Peyer's patch (tissue), 4 donors: ENCODE measurements at regions not wholly inside any gene's neighbourhood (a gene's known extent, or its start where the extent isn't known, plus 50 kb on each side); places are given as distances from the start of the nearest gene placed in this dataset.
"Not testable (repeated sequence)": the region's sequence is repeated elsewhere in the genome, so short reads cannot be mapped to it uniquely, and the experiment has no call there.

ENCODE experiments used
- DNase-seq, 3 donors: peaks; one replicate each; pipeline ENCODE4 v3.0.0-alpha.2; 2017 to 2019
- H3K27ac ChIP-seq, 4 donors: fragments of 200-600 bp; sonication (generic); one replicate each; pipeline ENCODE4 v1.5.1; 2016 to 2019
- H3K27me3 ChIP-seq, 2 donors: fragments of 200-600 bp; sonication (generic); one replicate each; pipeline ENCODE4 v1.5.1; 2019
- H3K36me3 ChIP-seq, 3 donors: fragments of 200-600 bp; sonication (generic); one replicate each; pipeline ENCODE4 v1.5.1; 2016 to 2019
- H3K4me1 ChIP-seq, 4 donors: fragments of 200-600 bp; sonication (generic); one replicate each; pipeline ENCODE4 v1.5.1; 2016 to 2019
- H3K4me3 ChIP-seq, 4 donors: fragments of 200-600 bp; sonication (generic); 1 replicate in 3 of 4; 2 replicates in 1 of 4; pipeline ENCODE4 v1.5.1; 2016 to 2019; ENCODE audit warnings: mild to moderate bottlenecking in 1 of 4
- H3K9me3 ChIP-seq, 4 donors: fragments of 200-600 bp; sonication (generic); one replicate each; pipeline ENCODE4 v1.5.1; 2016 to 2019; ENCODE audit warnings: mild to moderate bottlenecking in 1 of 4
- CTCF ChIP-seq, 6 experiments: fragments of 450-650 bp in 4 of 6; fragments of 200-600 bp in 2 of 6; sonication (generic) in 1 of 6; IDR thresholded peaks; one replicate each; pipeline ENCODE4 v1.5.1; 2017 to 2019; ENCODE audit warnings: antibody characterized with exemption in 6 of 6, mild to moderate bottlenecking in 3 of 6, moderate library complexity in 1 of 6
- POLR2A ChIP-seq, 2 donors: fragments of 450-650 bp; IDR thresholded peaks; one replicate each; pipeline ENCODE4 v1.5.1; 2017; ENCODE audit warnings: antibody characterized with exemption in 2 of 2, mild to moderate bottlenecking in 2 of 2, moderate library complexity in 2 of 2
- small RNA-seq, 2 donors: library from RNA; depleted of rRNA; stranded (forward); fragments of <200 nt; gene quantifications; one replicate each; pipeline ENCODE3, GENCODE V24; 2016

- Histone ChIP-seq H3K4me1 (no peaks in the 10 kb centered on the region), H3K36me3 (no peaks in the 10 kb centered on the region), H3K27ac (no peak overlapping the region), H3K9me3 (no peaks in the 10 kb centered on the region), H3K4me3 (no peak overlapping the region), H3K27me3 (no peaks in the 10 kb centered on the region)
- DNase-seq: no peak
- TF ChIP-seq CTCF (IDR thresholded peaks at IDR 0.05): no peak
- no peak for TF ChIP-seq POLR2A (IDR thresholded peaks at IDR 0.05)
Observed at GRCh38 chr10:45241865-45242520, 73.4 kb downstream of the OR13A1 start.

GRCh38 chr10:45243261-45243660 lies 72.1 kb downstream of the OR13A1 start:
- no peak for DNase-seq
- H3K4me3 ChIP-seq: no peak overlapping the region
- H3K4me1 ChIP-seq: no peaks in the 10 kb centered on the region
- TF ChIP-seq CTCF (IDR thresholded peaks at IDR 0.05): no peak
- no peak for TF ChIP-seq POLR2A (IDR thresholded peaks at IDR 0.05)
- no peaks in the 10 kb centered on the region for H3K36me3 ChIP-seq
- H3K27me3 ChIP-seq: no peaks in the 10 kb centered on the region
- no peaks in the 10 kb centered on the region for H3K9me3 ChIP-seq
- H3K27ac ChIP-seq: no peak overlapping the region

DNA sequence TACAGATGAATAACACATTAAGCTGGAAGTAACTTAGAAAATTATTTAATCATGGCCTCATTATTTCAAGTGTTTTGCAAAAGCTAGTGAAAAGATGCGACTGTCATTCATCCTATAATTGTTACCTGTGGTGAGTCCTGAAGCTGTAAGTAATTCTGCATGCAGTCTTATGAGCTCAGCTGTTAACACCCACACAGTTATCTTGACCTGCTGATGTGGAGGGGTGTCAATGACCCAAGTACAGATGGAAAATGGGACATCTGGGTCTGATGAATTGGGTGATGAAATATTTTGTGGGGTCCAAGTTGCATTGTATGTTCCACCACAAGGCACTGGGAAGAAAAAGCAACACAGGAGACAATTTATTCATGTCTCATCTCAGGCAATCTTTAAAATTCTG lies 68.9 kb downstream of the OR13A1 start:
- DNase-seq: no peak
- H3K27ac ChIP-seq: no peak overlapping the region
- no peak for TF ChIP-seq POLR2A (IDR thresholded peaks at IDR 0.05)
- no peak for TF ChIP-seq CTCF (IDR thresholded peaks at IDR 0.05)
- H3K9me3 ChIP-seq: no peaks in the 10 kb centered on the region
- H3K4me3 ChIP-seq: no peak overlapping the region
- H3K4me1 ChIP-seq: no peaks in the 10 kb centered on the region
- H3K27me3 ChIP-seq: no peaks in the 10 kb centered on the region
- no peaks in the 10 kb centered on the region for H3K36me3 ChIP-seq

GRCh38 chr10:45249978-45250693 lies 65.3 kb downstream of the OR13A1 start:
- Histone ChIP-seq H3K4me3 (peak overlapping the region in 2 of 4 donors; percentile 17 to 26), H3K4me1 (no peaks in the 10 kb centered on the region), H3K27me3 (no peaks in the 10 kb centered on the region), H3K27ac (peak overlapping the region in 1 of 4 donors; percentile 61), H3K36me3 (no peaks in the 10 kb centered on the region), H3K9me3 (no peaks in the 10 kb centered on the region)
- TF ChIP-seq CTCF (IDR thresholded peaks at IDR 0.05) (peak; percentile 46 to 75 (median 72)), POLR2A (IDR thresholded peaks at IDR 0.05) (no peak)
- DNase-seq: peak in 2 of 3 donors; percentile 53 to 64

GRCh38 chr10:45250694-45251075 lies 64.7 kb downstream of the OR13A1 start:
- H3K4me1 ChIP-seq, H3K36me3 ChIP-seq, H3K9me3 ChIP-seq, H3K27me3 ChIP-seq, DNase-seq: not testable (repeated sequence)
- Histone ChIP-seq H3K4me3 (peak overlapping the region in 2 of 4 donors; percentile 17 to 26), H3K27ac (peak overlapping the region in 1 of 4 donors; percentile 61)

Small RNA genes lying in the stretch of these regions (small RNA-seq; reads per million reads assigned to genes)
- gene AL512324.1 (0 reads per million in 2 donors), gene MIR3156-1 (0 reads per million in 2 donors), gene RNU6-1207P (0 reads per million in 2 donors)
